Panc1 (cell line): ENCODE measurements at regions not wholly inside any gene's neighbourhood (a gene's known extent, or its start where the extent isn't known, plus 50 kb on each side); places are given as distances from the start of the nearest gene placed in this dataset.

Experiments used
- ATAC-seq: fragments of 200-7000 bp; cut with Tn5 transposase; 2 replicates; pipeline ENCODE4 v1.9.1; 2020; ENCODE audit warnings: mild to moderate bottlenecking, moderate library complexity
- BruUV-seq: library from RNA; stranded (reverse); fragments of 400-500 nt; replicated peaks from 2 replicates; lab custom pipeline; 2021; lab: Mats Ljungman, UMichigan
- CTCF ChIA-PET: fragments of 300-600 bp; sonication (Branson Sonifier 250); formaldehyde crosslinking; loops from one replicate; lab custom pipeline; 2022; ENCODE audit warnings: antibody characterized with exemption; lab: Charles Lee
- POLR2A ChIA-PET: fragments of 300-600 bp; sonication (Branson Sonifier 250); formaldehyde crosslinking; loops from one replicate; lab custom pipeline; 2022; ENCODE audit warnings: antibody characterized with exemption; lab: Charles Lee
- DNase-seq: peaks from one replicate; pipeline ENCODE4 v3.0.0-alpha.2; 2010; ENCODE audit warnings: low read depth, low spot score
- H3K27ac ChIP-seq: 2 replicates; pipeline ENCODE4 v1.5.1; 2011; ENCODE audit warnings: mild to moderate bottlenecking, low read length, inconsistent platforms
- H3K27me3 ChIP-seq: fragments of 200-500 bp; sonication (Bioruptor generic); 2 replicates; pipeline ENCODE4 v1.6.0; 2014; ENCODE audit warnings: low read length, inconsistent platforms; ENCODE audit not compliant: control insufficient read depth, insufficient read depth
- H3K36me3 ChIP-seq: fragments of 200-500 bp; sonication (Bioruptor generic); 2 replicates; pipeline ENCODE4 v1.5.1; 2014; ENCODE audit warnings: inconsistent platforms, mild to moderate bottlenecking, low read length, moderate library complexity; ENCODE audit not compliant: control insufficient read depth, insufficient read depth
- H3K4me1 ChIP-seq: 2 replicates; pipeline ENCODE4 v1.5.1; 2011; ENCODE audit warnings: inconsistent platforms, mild to moderate bottlenecking, low read length, moderate library complexity; ENCODE audit not compliant: control insufficient read depth, insufficient read depth
- H3K4me3 ChIP-seq, 2 experiments: 2 replicates each; pipeline ENCODE4 v1.5.1; 2011 to 2012; ENCODE audit warnings: low read depth in 2 of 2, low read length in 2 of 2, mild to moderate bottlenecking in 2 of 2, inconsistent platforms in 1 of 2, moderate library complexity in 1 of 2
- H3K9me3 ChIP-seq: fragments of 200-500 bp; sonication (Bioruptor generic); 2 replicates; pipeline ENCODE4 v1.5.1; 2014; ENCODE audit warnings: low read depth, mild to moderate bottlenecking, inconsistent platforms, low read length, moderate library complexity; ENCODE audit not compliant: control insufficient read depth, insufficient read depth
- POLR2AphosphoS5 ChIP-seq: IDR thresholded peaks from 2 replicates; pipeline ENCODE4 v1.6.1; 2012; ENCODE audit warnings: mild to moderate bottlenecking, low read depth, low read length, moderate library complexity
- SIN3A ChIP-seq: IDR thresholded peaks from 2 replicates; pipeline ENCODE4 v1.6.1; 2012; ENCODE audit warnings: low read depth, mild to moderate bottlenecking, low read length, moderate library complexity, borderline replicate concordance; ENCODE audit not compliant: insufficient read depth
- TCF7L2 ChIP-seq: IDR thresholded peaks from 2 replicates; pipeline ENCODE4 v1.6.1; 2011; ENCODE audit warnings: mild to moderate bottlenecking, low read depth, low read length, inconsistent platforms
- in situ Hi-C: cut with HindIII; loops from 2 replicates; pipeline ENCODE4 v1.10.0; 2016; ENCODE audit warnings: low sequenced_read_pairs, low pct_unique_long_range_greater_than_20kb
- intact Hi-C: fragments of 100-400 bp; cut with micrococcal nuclease; formaldehyde crosslinking; loops from one replicate; pipeline ENCODE4 v1.10.0; 2022; ENCODE audit not compliant: unreplicated experiment
- TF ChIP-seq, protein P1 (sequence below), 2 experiments: IDR thresholded peaks; 2 replicates each; pipeline ENCODE4 v1.6.1; 2011 to 2012; ENCODE audit warnings: low read depth in 2 of 2, control low read depth in 1 of 2, low read length in 1 of 2, mild to moderate bottlenecking in 1 of 2, moderate library complexity in 1 of 2; ENCODE audit not compliant: insufficient read depth in 1 of 2
- TF ChIP-seq, protein P2 (sequence below): fragments of 450-650 bp; IDR thresholded peaks from 2 replicates; pipeline ENCODE4 v1.5.1; 2017; ENCODE audit warnings: mild to moderate bottlenecking

DNA sequence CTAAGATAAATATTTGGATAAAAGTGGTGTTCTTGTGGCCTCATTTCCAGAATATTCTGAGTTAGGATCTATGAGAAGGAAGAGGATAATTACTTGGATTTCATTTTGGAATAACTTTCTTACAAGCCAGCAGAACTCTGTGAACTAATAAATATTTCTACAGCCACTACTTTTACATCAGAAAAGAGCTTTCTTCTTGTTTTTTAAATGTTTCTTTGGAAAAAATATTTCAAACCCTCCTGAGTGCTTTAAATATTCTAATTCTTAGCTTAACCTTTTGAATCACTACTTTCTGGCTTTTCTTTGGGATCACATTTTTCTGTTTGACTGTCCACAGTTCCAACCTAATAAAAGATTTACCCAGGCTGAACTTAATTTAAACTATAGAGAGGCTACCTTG, 279.2 kb upstream of the PHYHIPL start:
- BruUV-seq: no TSS peak
- H3K4me1 ChIP-seq: no peaks in the 10 kb centered on the region
- intact Hi-C loops: no loop called here
- DNase-seq: no peak
- TF ChIP-seq, protein P1, sequence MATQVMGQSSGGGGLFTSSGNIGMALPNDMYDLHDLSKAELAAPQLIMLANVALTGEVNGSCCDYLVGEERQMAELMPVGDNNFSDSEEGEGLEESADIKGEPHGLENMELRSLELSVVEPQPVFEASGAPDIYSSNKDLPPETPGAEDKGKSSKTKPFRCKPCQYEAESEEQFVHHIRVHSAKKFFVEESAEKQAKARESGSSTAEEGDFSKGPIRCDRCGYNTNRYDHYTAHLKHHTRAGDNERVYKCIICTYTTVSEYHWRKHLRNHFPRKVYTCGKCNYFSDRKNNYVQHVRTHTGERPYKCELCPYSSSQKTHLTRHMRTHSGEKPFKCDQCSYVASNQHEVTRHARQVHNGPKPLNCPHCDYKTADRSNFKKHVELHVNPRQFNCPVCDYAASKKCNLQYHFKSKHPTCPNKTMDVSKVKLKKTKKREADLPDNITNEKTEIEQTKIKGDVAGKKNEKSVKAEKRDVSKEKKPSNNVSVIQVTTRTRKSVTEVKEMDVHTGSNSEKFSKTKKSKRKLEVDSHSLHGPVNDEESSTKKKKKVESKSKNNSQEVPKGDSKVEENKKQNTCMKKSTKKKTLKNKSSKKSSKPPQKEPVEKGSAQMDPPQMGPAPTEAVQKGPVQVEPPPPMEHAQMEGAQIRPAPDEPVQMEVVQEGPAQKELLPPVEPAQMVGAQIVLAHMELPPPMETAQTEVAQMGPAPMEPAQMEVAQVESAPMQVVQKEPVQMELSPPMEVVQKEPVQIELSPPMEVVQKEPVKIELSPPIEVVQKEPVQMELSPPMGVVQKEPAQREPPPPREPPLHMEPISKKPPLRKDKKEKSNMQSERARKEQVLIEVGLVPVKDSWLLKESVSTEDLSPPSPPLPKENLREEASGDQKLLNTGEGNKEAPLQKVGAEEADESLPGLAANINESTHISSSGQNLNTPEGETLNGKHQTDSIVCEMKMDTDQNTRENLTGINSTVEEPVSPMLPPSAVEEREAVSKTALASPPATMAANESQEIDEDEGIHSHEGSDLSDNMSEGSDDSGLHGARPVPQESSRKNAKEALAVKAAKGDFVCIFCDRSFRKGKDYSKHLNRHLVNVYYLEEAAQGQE (IDR thresholded peaks at IDR 0.05; ENCODE audit: insufficient read depth in 1 of 2, low read depth in 2 of 2, low read length in 1 of 2): no peak
- TF ChIP-seq, protein P2, sequence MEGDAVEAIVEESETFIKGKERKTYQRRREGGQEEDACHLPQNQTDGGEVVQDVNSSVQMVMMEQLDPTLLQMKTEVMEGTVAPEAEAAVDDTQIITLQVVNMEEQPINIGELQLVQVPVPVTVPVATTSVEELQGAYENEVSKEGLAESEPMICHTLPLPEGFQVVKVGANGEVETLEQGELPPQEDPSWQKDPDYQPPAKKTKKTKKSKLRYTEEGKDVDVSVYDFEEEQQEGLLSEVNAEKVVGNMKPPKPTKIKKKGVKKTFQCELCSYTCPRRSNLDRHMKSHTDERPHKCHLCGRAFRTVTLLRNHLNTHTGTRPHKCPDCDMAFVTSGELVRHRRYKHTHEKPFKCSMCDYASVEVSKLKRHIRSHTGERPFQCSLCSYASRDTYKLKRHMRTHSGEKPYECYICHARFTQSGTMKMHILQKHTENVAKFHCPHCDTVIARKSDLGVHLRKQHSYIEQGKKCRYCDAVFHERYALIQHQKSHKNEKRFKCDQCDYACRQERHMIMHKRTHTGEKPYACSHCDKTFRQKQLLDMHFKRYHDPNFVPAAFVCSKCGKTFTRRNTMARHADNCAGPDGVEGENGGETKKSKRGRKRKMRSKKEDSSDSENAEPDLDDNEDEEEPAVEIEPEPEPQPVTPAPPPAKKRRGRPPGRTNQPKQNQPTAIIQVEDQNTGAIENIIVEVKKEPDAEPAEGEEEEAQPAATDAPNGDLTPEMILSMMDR: no peak
- TF ChIP-seq POLR2AphosphoS5 (no peak), SIN3A (no peak), TCF7L2 (no peak)
- ChIA-PET POLR2A (no interaction called here), CTCF (no interaction called here)
- H3K27ac ChIP-seq: no peak overlapping the region
- ATAC-seq: no peak
- in situ Hi-C loops: no loop called here
- no peaks in the 10 kb centered on the region for H3K27me3 ChIP-seq
- H3K4me3 ChIP-seq: no peak overlapping the region
- no peaks in the 10 kb centered on the region for H3K36me3 ChIP-seq
- no peaks in the 10 kb centered on the region for H3K9me3 ChIP-seq

DNA sequence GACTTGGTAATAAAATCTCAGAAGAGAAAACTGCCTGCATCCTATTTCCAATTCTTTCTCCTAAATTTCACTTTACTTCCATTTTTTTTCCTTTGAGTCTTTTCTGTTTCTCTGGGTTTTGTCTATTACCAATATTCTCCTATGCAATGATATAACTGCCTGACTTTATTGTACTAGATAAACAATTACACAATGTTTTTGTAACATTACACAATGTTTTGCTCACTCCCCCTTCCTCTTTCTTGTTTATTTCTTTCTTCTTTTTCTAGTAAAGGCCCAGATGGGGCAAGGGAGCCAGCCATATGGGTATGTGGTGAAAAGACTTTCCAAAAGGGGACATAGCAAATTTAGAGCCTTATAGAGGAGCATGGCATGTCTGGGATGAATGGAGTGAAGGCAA, 278.7 kb upstream of the PHYHIPL start:
- H3K4me3 ChIP-seq: no peak overlapping the region
- H3K36me3 ChIP-seq: no peaks in the 10 kb centered on the region
- no peak for TF ChIP-seq POLR2AphosphoS5
- TF ChIP-seq TCF7L2: no peak
- no peak for TF ChIP-seq SIN3A
- TF ChIP-seq, protein P2: no peak
- TF ChIP-seq, protein P1 (IDR thresholded peaks at IDR 0.05; ENCODE audit: insufficient read depth in 1 of 2, low read depth in 2 of 2, low read length in 1 of 2): no peak
- DNase-seq (no peak), ATAC-seq (no peak)
- no peak overlapping the region for H3K27ac ChIP-seq
- BruUV-seq: no TSS peak
- in situ Hi-C loops: no loop called here
- ChIA-PET CTCF (no interaction called here), POLR2A (no interaction called here)
- no peaks in the 10 kb centered on the region for H3K27me3 ChIP-seq
- no peaks in the 10 kb centered on the region for H3K9me3 ChIP-seq
- intact Hi-C loops: no loop called here
- H3K4me1 ChIP-seq: no peaks in the 10 kb centered on the region
